ENCODE measurements at regions not wholly inside any gene's neighbourhood (a gene's known extent, or its start where the extent isn't known, plus 50 kb on each side); places are given as distances from the start of the nearest gene placed in this dataset.

GRCh38 chr2:104673225-104673624 lies 180.7 kb upstream of the POU3F3 start:
- no peak overlapping the region for H3K27ac ChIP-seq (ENCODE audit: low read depth, low read length)
- no peak overlapping the region for H2BK12ac ChIP-seq (ENCODE audit: low read depth, low read length)
- no peak overlapping the region for H2BK15ac ChIP-seq (ENCODE audit: low read length)
- TF ChIP-seq SIRT6 (IDR thresholded peaks at IDR 0.05; ENCODE audit: low read length) = no peak
- TF ChIP-seq CBX8 (IDR thresholded peaks at IDR 0.05; ENCODE audit: borderline replicate concordance, low read depth, low read length) = no peak
- TF ChIP-seq CEBPB (IDR thresholded peaks at IDR 0.05; ENCODE audit: low read depth, low read length) = no peak
- no peak for TF ChIP-seq YY1 (IDR thresholded peaks at IDR 0.05; ENCODE audit: low read depth, low read length)
- TF ChIP-seq PHF8 (conservative IDR thresholded peaks at IDR 0.05; ENCODE audit: low read depth, low read length) = no peak
- no peak for TF ChIP-seq MAX (IDR thresholded peaks at IDR 0.05)
- no peak for TF ChIP-seq EGR1 (IDR thresholded peaks at IDR 0.05; ENCODE audit: borderline replicate concordance, low read depth, low read length)
- TF ChIP-seq SP2 (IDR thresholded peaks at IDR 0.05; ENCODE audit: low read length) = no peak
- no peak for TF ChIP-seq HDAC2 (IDR thresholded peaks at IDR 0.05; ENCODE audit: borderline replicate concordance in 1 of 2, low read depth in 2 of 2, low read length in 2 of 2)
- no peak for TF ChIP-seq NANOG (IDR thresholded peaks at IDR 0.05; ENCODE audit: insufficient read depth, low read depth, low read length, poor library complexity, severe bottlenecking)
- no peak for TF ChIP-seq RAD21 (IDR thresholded peaks at IDR 0.05 in 1 of 2, conservative IDR thresholded peaks at IDR 0.05 in 1 of 2; ENCODE audit: low read depth in 2 of 2, low read length in 2 of 2)
- no peak for TF ChIP-seq KDM4A (IDR thresholded peaks at IDR 0.05; ENCODE audit: low read depth, low read length, severe bottlenecking)
- TF ChIP-seq SIX5 (IDR thresholded peaks at IDR 0.05; ENCODE audit: low read depth, low read length) = no peak
- no peak for TF ChIP-seq JUND (IDR thresholded peaks at IDR 0.05; ENCODE audit: low read length)
- TF ChIP-seq RFX5 (IDR thresholded peaks at IDR 0.05; ENCODE audit: borderline replicate concordance, low read depth, low read length) = no peak

More at GRCh38 chr2:104673225-104673624, 180.7 kb upstream of the POU3F3 start:
- Histone ChIP-seq H4K91ac (replicated peaks; ENCODE audit: insufficient read length, low read length) (no peak overlapping the region), H2AFZ (ENCODE audit: low read length) (no peak overlapping the region), H4K20me1 (replicated peaks in 1 of 2; ENCODE audit: control insufficient read depth in 1 of 2, insufficient read depth in 2 of 2, low read length in 2 of 2) (no peaks in the 10 kb centered on the region), H2BK20ac (ENCODE audit: low read length) (no peak overlapping the region), H3K18ac (ENCODE audit: extremely low read depth, low read length) (no peak overlapping the region), H3K4me3 (ENCODE audit: extremely low read depth in 1 of 4, insufficient read depth in 2 of 4, low read depth in 3 of 4, low read length in 4 of 4) (no peak overlapping the region), H3K27me3 (replicated peaks in 1 of 4; ENCODE audit: control insufficient read depth in 3 of 4, extremely low read depth in 1 of 4, insufficient read depth in 3 of 4, low read length in 3 of 4) (no peaks in the 10 kb centered on the region), H4K5ac (ENCODE audit: insufficient read length, low read depth, low read length) (no peak overlapping the region), H3K9me3 (ENCODE audit: insufficient read depth in 2 of 2, low read depth in 1 of 2, low read length in 1 of 2) (no peaks in the 10 kb centered on the region), H3K4ac (replicated peaks; ENCODE audit: insufficient read length, low read depth, low read length) (no peak overlapping the region), H3K9ac (replicated peaks in 1 of 4; ENCODE audit: extremely low read depth in 1 of 4, low read depth in 3 of 4, low read length in 3 of 4) (no peak overlapping the region), H3K23ac (ENCODE audit: insufficient read length) (no peak overlapping the region), H4K8ac (ENCODE audit: extremely low read depth, insufficient read depth, low read length) (no peak overlapping the region), H2BK120ac (replicated peaks; ENCODE audit: low read depth, low read length) (no peak overlapping the region), H3K79me2 (ENCODE audit: control insufficient read depth in 1 of 2, insufficient read depth in 2 of 2, low read length in 2 of 2) (no peaks in the 10 kb centered on the region), H2AK5ac (ENCODE audit: low read depth, low read length) (no peak overlapping the region), H3K79me1 (ENCODE audit: low read depth, low read length) (no peaks in the 10 kb centered on the region), H3K36me3 (ENCODE audit: control insufficient read depth in 2 of 4, insufficient read depth in 4 of 4, low read length in 3 of 4) (no peaks in the 10 kb centered on the region), H3K56ac (replicated peaks; ENCODE audit: insufficient read length, low read depth, low read length) (no peak overlapping the region), H3K23me2 (ENCODE audit: low read depth, low read length) (no peaks in the 10 kb centered on the region), H2BK5ac (ENCODE audit: low read depth, low read length) (no peak overlapping the region), H3K14ac (ENCODE audit: insufficient read length) (no peak overlapping the region), H3K4me2 (ENCODE audit: insufficient read depth in 1 of 2, low read depth in 2 of 2, low read length in 2 of 2) (no peak overlapping the region), H3K4me1 (replicated peaks in 1 of 4; ENCODE audit: control insufficient read depth in 3 of 4, insufficient read depth in 4 of 4, low read length in 3 of 4) (no peaks in the 10 kb centered on the region)
- 84% methylated on average over 6 of the region's 6 CpGs; no CpG with 5 or more reads in 1 of the 2 experiments for WGBS, 2 experiments (ENCODE audit: extremely low coverage in 1 of 2, insufficient coverage in 1 of 2, insufficient read length in 1 of 2, insufficient replicate concordance in 2 of 2, low coverage in 1 of 2, low lambda C conversion rate in 2 of 2, missing lambda C conversion rate in 1 of 2)
- POLR2A ChIA-PET (ENCODE audit: partially characterized antibody) = interaction anchor here (0.7 kb wide), 1 partner anchor 23 kb away, joined by 3 read pairs; no protein-coding TSS in a partner anchor
- no peak for FAIRE-seq
- no peak for DNase-seq (ENCODE audit: low read depth in 1 of 2, low spot score in 2 of 2)
- CTCF ChIA-PET (ENCODE audit: partially characterized antibody) = interaction anchor here (0.9 to 1.5 kb wide), 3 partner anchors 14 to 228 kb away, joined by 3 to 4 read pairs (median 3); no protein-coding TSS in a partner anchor

Measured in H1 (cell line).